Endothelial cell of umbilical vein (primary cell): ENCODE measurements at regions not wholly inside any gene's neighbourhood (a gene's known extent, or its start where the extent isn't known, plus 50 kb on each side); places are given as distances from the start of the nearest gene placed in this dataset.
"Not testable (repeated sequence)": the region's sequence is repeated elsewhere in the genome, so short reads cannot be mapped to it uniquely, and the experiment has no call there.

Experiments used
- BruUV-seq: library from RNA; stranded (reverse); fragments of 400-500 nt; replicated peaks from 2 replicates; lab custom pipeline; 2021; lab: Mats Ljungman, UMichigan
- CTCF ChIA-PET: fragments of 300-600, 350-600 bp; sonication (Branson Sonifier 250); formaldehyde crosslinking; loops from one replicate; lab custom pipeline; 2021; ENCODE audit warnings: antibody characterized with exemption, inconsistent platforms; lab: Charles Lee
- POLR2A ChIA-PET: fragments of 300-600, 350-600 bp; sonication (Branson Sonifier 250); formaldehyde crosslinking; loops from one replicate; lab custom pipeline; 2021; ENCODE audit warnings: antibody characterized with exemption, inconsistent platforms; lab: Charles Lee
- DNase-seq: peaks from one replicate; pipeline ENCODE4 v3.0.0-alpha.2; 2011; ENCODE audit warnings: low read depth, low spot score
- FAIRE-seq: peaks from 2 replicates; lab custom pipeline; 2011; peaks lifted over from hg19 to GRCh38; lab: Jason Lieb, UNC
- H2AFZ ChIP-seq: 2 replicates; pipeline ENCODE4 v1.6.0; 2012; ENCODE audit warnings: low read depth, low read length, control low read depth, inconsistent platforms
- H3K27ac ChIP-seq: 2 replicates; pipeline ENCODE4 v1.5.1; 2011; ENCODE audit warnings: low read depth, mild to moderate bottlenecking, control low read depth, low read length, moderate library complexity; ENCODE audit not compliant: insufficient read depth
- H3K27me3 ChIP-seq, 2 experiments: 2 replicates each; pipeline versions ENCODE4 v1.6.0 to v1.6.1; 2011; ENCODE audit warnings: low read length in 2 of 2, mixed read lengths in 1 of 2; ENCODE audit not compliant: control insufficient read depth in 2 of 2, insufficient read depth in 2 of 2
- H3K36me3 ChIP-seq, 2 experiments: 2 replicates in 1 of 2; 3 replicates in 1 of 2; pipeline ENCODE4 v1.5.1; 2011; ENCODE audit warnings: low read length in 2 of 2, mild to moderate bottlenecking in 1 of 2, moderate library complexity in 1 of 2; ENCODE audit not compliant: control insufficient read depth in 2 of 2, insufficient read depth in 2 of 2; ENCODE audit errors: extremely low read depth in 1 of 2
- H3K4me1 ChIP-seq: 3 replicates; pipeline ENCODE4 v1.5.1; 2011; ENCODE audit warnings: mild to moderate bottlenecking, low read length; ENCODE audit not compliant: control insufficient read depth, insufficient read depth; ENCODE audit errors: extremely low read depth
- H3K4me2 ChIP-seq: 2 replicates; pipeline ENCODE4 v1.6.1; 2011; ENCODE audit warnings: low read length, control low read depth, mixed read lengths; ENCODE audit not compliant: insufficient read depth
- H3K4me3 ChIP-seq, 3 experiments: fragments of 200-600 bp in 1 of 3; sonication (generic), shearing (Covaris generic) in 1 of 3; replicated peaks in 1 of 3; 2 replicates each; pipeline ENCODE4 v1.5.1; 2011 to 2016; ENCODE audit warnings: control low read depth in 3 of 3, low read length in 3 of 3, mild to moderate bottlenecking in 2 of 3, inconsistent platforms in 1 of 3, low read depth in 1 of 3, moderate library complexity in 1 of 3; ENCODE audit not compliant: insufficient read depth in 1 of 3
- H3K79me2 ChIP-seq: 2 replicates; pipeline ENCODE4 v1.6.0; 2012; ENCODE audit warnings: low read length, inconsistent platforms; ENCODE audit not compliant: control insufficient read depth, insufficient read depth
- H3K9ac ChIP-seq: replicated peaks from 2 replicates; pipeline ENCODE3; 2011; ENCODE audit warnings: low read length, control low read depth; ENCODE audit not compliant: insufficient read depth; ENCODE audit errors: extremely low read depth
- H3K9me1 ChIP-seq: replicated peaks from 3 replicates; pipeline ENCODE4 v1.6.0; 2011; ENCODE audit warnings: mild to moderate bottlenecking, low read length; ENCODE audit not compliant: control insufficient read depth, insufficient read depth; ENCODE audit errors: extremely low read depth
- H3K9me3 ChIP-seq: replicated peaks from 2 replicates; pipeline ENCODE4 v1.5.1; 2012; ENCODE audit warnings: low read length, inconsistent platforms; ENCODE audit not compliant: control insufficient read depth, insufficient read depth
- H4K20me1 ChIP-seq: replicated peaks from 2 replicates; pipeline ENCODE3; 2011; ENCODE audit warnings: mild to moderate bottlenecking, low read length; ENCODE audit not compliant: control insufficient read depth, insufficient read depth; ENCODE audit errors: extremely low read depth
- FOS ChIP-seq: IDR thresholded peaks from 2 replicates; pipeline ENCODE4 v1.6.1; 2011; ENCODE audit warnings: mild to moderate bottlenecking, low read length, moderate library complexity, borderline replicate concordance; ENCODE audit not compliant: insufficient read depth
- GATA2 ChIP-seq: IDR thresholded peaks from 2 replicates; pipeline ENCODE4 v1.7.0; 2011; ENCODE audit warnings: low read depth, mild to moderate bottlenecking, moderate library complexity, mixed read lengths, low read length; ENCODE audit not compliant: insufficient read length, insufficient read depth
- MYC ChIP-seq: IDR thresholded peaks from one replicate; pipeline ENCODE4 v1.6.1; 2011; ENCODE audit warnings: mild to moderate bottlenecking, low read depth, low read length
- POLR2A ChIP-seq: IDR thresholded peaks from 2 replicates; pipeline ENCODE4 v1.6.1; 2012; ENCODE audit warnings: low read depth, mild to moderate bottlenecking, control low read depth, low read length
- dilution Hi-C: fragments of 300-500 bp; cut with MboI; formaldehyde crosslinking; loops from one replicate; pipeline ENCODE4 v1.15.0; 2019; ENCODE audit warnings: low sequenced_read_pairs; ENCODE audit not compliant: extremely low pct_ligation_motif_present
- intact Hi-C: fragments of 100-400 bp; cut with micrococcal nuclease; formaldehyde crosslinking; loops from one replicate; pipeline ENCODE4 v1.10.0; 2022

DNA sequence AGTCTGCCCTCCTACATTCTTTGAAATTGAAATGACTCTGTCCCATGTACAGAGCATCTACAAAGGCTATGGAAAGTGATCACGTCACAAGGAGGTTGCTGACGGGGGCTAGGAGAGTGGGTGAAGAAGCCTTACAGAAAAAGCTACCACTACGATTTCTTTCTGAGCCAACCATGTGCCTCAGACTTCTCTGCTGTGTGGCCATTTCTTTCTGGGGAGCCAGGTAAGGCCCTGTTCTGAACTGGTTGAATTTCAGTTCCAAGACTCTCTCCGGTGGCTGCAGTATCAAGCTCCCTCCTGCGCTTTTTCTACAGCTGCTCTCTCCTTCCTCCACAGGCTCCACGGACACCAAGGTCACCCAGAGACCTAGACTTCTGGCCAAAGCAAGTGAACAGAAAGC lies 112.5 kb upstream of the PRSS1 start:
- Histone ChIP-seq H2AFZ (no peak overlapping the region), H3K9ac (no peak overlapping the region), H4K20me1 (no peaks in the 10 kb centered on the region), H3K4me3 (no peak overlapping the region), H3K4me2 (no peak overlapping the region), H3K27me3 (peaks cover 6 to 7% of the 10 kb centered on the region in 2 experiments), H3K27ac (no peak overlapping the region), H3K9me3 (no peaks in the 10 kb centered on the region), H3K79me2 (no peaks in the 10 kb centered on the region), H3K36me3 (no peaks in the 10 kb centered on the region), H3K9me1 (no peaks in the 10 kb centered on the region), H3K4me1 (no peaks in the 10 kb centered on the region)
- dilution Hi-C loops, result no loop called here
- FAIRE-seq (no peak), DNase-seq (no peak)
- CTCF ChIA-PET, result interaction anchor here (0.8 to 2.7 kb wide), 18 partner anchors 8 to 579 kb away, joined by 3 to 21 read pairs (median 4); no protein-coding TSS in a partner anchor
- no TSS peak for BruUV-seq
- intact Hi-C loops, result no loop called here
- TF ChIP-seq POLR2A, result no peak
- no peak for TF ChIP-seq FOS
- no peak for TF ChIP-seq MYC
- no peak for TF ChIP-seq GATA2
- POLR2A ChIA-PET, result no interaction called here

DNA sequence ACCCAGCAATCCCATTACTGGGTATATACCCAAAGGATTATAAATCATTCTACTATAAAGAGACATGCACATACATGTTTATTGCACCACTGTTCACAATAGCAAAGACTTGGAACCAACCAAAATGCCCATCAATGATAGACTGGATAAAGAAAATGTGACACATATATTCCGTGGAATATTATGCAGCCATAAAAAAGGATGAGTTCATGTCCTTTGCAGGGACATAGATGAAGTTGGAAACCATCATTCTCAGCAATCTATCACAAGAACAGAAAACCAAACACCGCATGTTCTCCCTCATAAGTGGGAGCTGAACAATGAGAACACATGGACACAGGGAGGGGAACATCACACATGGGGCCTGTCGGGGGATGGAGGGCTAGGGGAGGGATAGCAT lies 113.2 kb upstream of the PRSS1 start:
- intact Hi-C loops, H3K36me3 ChIP-seq, H3K27ac ChIP-seq, DNase-seq, FAIRE-seq, H3K9ac ChIP-seq, H3K27me3 ChIP-seq, H3K4me2 ChIP-seq, H3K4me3 ChIP-seq, BruUV-seq, H3K4me1 ChIP-seq, H2AFZ ChIP-seq, H3K79me2 ChIP-seq, POLR2A ChIA-PET, dilution Hi-C loops, H3K9me3 ChIP-seq, H4K20me1 ChIP-seq, H3K9me1 ChIP-seq: not testable (repeated sequence)
- CTCF ChIA-PET, result interaction anchor here (1.0 to 5.1 kb wide), 6 partner anchors 15 to 367 kb away, joined by 3 to 141 read pairs (median 4); no protein-coding TSS in a partner anchor
